NCI-H69 (cell line): ENCODE measurements at regions not wholly inside any gene's neighbourhood (a gene's known extent, or its start where the extent isn't known, plus 50 kb on each side); places are given as distances from the start of the nearest gene placed in this dataset.

ENCODE experiments used
- DNase-seq: peaks from one replicate; lab custom pipeline; 2025; lab: John Stamatoyannopoulos, UW

DNA sequence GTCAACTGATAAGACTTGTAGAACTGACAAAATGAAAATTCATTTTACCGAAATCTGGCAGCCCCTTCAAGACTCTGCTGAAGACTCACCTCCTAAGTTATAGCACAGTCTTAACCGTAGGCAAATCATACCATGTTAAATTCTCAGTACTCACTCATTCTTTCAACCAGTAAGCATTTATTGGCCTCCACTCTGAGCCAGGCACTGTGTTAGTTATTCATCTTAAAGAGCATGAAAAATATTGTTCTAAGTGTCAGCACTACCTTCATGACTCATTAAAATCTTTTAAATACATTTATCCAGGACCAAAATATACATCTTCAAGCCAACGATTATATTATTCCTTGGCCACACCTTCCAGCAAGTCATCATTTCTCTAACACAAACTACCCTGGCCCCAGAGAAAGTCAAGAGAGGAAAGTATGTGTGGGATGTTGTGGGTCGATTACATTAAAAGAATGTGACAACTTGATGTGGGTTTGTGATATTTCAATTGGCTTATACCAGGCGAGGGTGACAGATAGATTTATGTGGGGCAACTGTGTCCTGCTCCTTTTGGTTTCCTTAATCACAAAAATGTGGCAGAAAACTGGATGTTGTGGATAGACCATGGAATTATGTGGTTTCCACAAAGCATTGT lies 55.0 kb downstream of the TMEM30B start:
- DNase-seq: no peak

DNA sequence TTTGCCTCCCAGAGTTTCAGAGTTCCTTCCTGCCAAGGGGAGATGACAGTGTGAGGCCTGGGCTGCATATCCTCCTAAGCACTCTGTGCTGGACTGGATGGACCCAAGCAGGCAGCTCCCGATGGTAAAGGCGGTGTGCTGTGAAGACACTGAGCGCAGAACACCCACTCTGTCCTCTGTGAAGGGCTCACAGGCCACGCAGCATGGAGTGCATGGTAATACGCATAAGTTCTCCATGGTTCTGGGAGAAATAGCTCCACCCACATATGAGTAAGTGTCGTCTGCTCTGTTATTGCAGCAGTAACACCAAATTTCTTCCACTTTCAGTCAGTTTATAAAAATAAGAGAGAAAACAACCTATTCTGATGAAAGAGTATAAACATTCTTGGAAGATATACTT lies 55.8 kb downstream of the TMEM30B start:
- DNase-seq: no peak

DNA sequence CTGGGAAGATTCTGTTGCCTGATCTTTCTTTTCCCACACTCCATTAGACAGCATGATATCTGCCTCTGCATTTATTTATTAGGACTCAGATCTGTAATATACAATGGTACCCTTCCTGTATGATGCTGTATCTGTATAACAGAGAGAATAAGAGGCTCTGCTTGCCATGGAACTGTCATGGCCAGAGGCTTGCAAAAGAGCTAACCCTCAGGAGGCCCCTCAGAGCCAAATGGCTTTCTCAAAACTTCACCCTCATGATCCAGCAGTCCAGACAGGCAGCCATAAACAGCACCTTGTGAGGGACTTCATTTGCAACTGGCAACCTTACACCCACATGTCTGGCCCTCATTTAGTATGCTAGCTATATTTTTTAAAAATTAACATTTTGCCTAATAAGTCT lies 57.6 kb downstream of the TMEM30B start:
- DNase-seq: no peak

DNA sequence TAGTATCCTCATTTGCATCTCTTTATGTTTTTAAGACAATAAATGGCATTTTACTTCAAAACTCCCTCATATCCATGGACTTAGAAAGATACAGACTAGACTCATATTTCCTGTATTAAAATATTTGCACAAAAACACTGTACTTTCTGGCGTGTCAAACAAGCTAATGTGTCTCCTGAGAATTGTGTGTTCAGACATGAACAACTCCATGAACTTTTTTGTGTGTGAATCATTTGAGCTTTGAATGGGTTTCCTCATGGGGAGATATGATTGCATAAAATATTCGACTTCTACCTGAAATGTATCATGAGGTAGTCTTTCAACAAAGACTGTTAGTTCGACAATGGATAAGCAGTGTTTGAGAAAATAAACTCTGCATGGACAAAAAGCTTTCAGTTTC lies 58.8 kb downstream of the TMEM30B start:
- no peak for DNase-seq

DNA sequence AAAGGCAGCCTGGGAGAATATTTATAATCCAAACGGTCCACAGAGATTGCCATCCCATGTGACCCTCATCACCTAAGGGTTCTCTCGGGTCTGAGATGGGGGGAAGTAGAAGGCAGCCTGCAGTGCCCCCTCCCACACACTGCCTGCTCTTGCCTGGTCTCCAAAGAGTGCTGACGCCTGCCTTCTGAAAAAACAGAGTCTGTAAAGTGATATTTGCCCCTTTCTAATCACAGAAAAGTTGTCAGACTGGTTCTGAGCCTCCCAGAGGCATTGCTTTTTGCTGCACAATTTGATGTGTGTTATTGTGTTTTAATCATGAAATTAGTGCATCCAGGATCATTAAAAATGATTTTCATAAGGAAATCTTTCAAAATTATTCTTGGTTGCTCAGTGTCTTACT lies 59.2 kb downstream of the TMEM30B start:
- DNase-seq: no peak

DNA sequence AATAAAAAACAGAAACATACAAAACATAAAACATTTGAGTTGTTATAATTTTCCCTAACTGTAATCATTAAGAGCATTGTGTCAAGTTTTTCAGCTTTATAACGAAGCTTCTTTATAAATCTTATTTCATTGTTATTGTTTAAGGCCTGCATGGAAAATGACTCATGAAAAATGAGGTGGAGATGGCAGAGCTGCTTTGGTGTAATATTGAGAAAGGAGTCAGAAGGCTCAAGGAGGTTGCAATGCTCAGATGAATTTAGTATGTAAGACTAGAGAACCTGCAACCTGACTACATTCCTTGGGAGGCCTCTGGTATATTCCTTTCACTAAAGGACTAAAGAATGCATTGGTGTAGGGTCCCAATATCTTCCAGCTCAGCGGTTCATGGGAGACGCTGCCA lies 61.5 kb downstream of the TMEM30B start:
- no peak for DNase-seq

DNA sequence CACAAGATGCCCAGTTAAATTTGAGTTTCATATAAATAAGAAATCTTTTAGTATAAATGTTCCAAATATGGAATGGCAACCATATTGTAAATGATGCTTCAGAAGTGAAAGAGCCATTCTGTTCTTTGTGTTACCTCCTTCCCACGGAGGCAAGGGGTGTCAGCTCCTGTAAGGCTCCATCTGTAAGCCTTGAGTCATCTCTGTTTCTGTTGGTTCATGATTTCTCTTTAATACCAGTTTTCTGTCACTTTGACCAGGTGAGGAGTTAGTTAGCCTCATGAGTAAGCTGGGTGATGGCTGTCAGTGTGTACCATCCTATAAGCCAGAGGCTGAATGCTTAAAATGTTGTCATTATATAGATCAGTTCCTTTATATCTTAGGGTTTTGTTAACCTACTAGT lies 61.9 kb downstream of the TMEM30B start:
- DNase-seq: no peak

DNA sequence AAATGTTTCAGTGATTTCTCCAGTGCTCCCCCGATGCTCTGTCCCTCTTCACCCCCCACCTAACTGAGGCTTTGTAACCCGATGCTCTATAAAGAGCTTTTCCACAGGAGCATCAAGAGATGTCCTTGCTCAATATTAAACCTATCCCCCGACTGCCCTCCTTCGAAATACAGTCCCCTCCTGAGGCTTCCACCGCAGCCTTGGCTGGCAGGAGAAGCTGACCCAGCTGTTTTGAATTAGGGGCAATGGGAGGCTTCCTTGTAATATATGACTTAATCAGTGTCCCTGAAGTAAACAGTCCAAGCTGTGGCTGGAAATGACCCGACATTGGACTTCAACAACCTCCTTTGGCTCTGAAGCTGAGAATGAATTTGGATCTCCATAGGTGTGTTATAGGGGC lies 62.4 kb downstream of the TMEM30B start:
- DNase-seq: peak; percentile 29

DNA sequence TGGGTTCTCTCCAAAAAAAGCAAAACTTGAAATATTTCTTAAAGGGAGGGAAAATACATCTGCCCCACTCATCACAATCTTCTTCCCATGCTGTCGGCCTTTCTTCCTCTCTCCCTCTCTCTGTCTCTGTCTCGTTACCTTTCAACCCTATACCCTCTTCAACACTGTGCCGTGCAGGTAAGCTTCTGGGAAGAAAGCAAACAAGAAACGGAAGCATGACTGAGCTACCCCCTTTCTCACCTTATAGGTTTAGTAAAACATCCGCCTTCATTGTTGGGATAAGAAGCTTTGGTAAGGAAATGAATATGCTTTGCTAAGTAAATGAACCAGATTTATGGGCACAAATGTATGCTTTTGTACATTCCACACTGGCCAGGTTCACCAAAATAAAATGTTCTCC lies 63.0 kb downstream of the TMEM30B start:
- peak; percentile 18 for DNase-seq

DNA sequence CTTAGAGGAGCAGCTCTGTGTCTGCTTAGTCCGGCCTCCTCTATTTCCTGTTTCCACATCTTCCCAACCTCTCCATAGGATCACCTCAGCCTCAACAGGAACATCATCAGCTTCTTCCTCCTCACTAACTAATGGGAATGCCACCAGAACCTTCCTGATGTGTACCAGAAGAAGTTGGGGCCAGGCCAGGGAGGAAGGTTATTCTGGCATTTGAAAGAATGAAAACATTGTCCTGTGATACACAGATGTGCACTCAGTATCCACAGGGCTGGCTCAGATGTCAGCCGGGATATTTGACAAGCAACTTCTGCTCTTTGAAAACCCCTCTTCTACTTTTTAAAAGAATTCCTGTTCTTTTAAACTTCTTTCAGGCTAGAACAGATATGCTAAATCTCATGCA lies 63.6 kb downstream of the TMEM30B start:
- DNase-seq: no peak

DNA sequence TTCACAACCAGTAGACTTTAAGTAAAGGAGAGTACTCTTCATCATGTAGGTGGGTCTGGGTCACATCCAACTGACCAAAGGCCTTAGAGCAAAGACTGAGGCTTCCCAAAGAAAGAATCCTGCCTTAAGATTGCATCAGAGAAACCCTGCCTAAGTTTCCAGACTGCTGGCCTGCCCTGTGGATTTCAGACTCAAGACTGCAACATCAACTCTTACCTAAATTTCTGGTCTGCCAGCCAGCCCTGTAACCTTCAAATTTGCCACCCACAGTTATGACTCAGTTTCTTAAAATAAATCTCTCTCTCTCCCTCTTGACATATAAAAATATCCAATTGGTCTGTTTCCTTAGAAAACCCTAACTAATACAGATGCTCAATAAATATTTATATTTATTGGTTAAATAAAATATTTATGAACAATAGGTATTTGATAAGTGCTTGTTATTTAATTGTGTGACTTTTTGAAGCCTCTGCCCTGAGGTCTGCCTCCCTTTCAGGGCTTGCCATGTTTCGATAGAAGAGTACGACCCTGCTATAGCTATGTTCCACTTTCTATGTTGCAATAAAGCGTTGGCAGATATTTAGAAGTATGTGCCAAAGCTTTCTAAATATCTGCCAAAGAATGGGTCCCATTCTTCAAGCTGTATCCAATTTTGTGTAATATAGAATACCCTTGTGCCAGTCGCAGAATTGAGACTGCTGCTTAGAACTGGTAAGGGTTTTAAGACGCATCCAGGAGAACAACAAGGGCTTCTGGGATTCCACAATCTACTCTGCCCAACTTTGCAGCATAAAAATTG lies 65.7 kb downstream of the TMEM30B start:
- no peak for DNase-seq

DNA sequence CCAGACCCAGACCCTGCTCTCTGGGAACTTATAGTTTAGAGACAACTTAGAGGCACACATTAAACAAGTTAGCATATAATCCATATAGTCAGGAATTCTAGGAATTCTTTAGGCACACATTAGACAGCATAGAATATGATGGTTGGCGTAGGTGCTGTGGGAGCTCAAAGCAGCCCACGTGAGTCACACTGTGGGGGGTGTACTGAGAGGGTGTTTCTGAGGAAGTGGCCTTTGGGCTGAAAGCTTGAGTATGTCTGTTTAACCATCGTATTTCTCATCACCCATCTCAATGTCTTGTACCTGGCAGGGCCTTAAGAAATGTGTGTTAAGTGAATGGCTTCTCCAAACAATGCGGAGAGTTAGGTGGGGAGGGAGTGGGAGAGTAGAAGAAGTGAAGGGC lies 67.2 kb downstream of the TMEM30B start:
- DNase-seq: no peak

DNA sequence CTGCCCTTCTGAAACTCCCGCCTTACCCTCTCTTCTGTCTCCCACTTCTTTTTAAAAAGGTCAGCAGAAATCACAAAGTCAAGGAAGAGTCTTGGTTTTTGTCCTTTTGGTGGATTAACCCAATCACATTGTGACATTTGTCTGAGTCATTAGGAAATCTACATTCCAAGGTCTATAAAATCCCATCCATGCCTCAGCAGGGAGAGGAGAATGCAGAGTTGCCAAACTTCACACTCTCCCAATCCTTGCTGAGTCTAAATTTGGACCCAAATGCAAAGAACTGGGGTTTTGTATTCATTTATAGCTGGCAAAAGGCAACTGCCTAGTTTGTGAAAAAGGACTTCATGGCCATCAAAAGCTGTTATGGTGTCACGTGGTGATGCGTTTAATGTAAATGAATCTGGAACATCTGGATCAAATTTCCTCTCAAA lies 67.9 kb downstream of the TMEM30B start:
- peak; percentile 21 for DNase-seq

DNA sequence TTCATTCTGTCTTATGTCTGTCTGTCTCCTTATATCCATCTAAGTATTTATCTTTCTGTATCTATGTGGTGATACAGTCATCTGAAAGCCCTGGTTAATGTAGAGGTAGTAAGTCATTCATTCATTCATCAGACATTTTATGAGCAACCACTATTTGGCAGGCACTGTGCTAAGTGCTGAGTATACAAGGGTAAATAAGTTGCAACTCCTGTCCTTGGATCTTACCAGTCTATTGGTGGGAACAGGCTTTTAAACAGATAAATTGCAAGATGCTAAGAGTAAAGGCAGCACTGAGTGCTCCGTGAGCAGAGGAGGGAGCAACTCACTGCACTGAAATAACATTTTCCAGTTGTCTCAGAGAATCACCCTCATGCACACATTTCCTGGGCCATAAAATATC lies 68.6 kb downstream of the TMEM30B start:
- no peak for DNase-seq

DNA sequence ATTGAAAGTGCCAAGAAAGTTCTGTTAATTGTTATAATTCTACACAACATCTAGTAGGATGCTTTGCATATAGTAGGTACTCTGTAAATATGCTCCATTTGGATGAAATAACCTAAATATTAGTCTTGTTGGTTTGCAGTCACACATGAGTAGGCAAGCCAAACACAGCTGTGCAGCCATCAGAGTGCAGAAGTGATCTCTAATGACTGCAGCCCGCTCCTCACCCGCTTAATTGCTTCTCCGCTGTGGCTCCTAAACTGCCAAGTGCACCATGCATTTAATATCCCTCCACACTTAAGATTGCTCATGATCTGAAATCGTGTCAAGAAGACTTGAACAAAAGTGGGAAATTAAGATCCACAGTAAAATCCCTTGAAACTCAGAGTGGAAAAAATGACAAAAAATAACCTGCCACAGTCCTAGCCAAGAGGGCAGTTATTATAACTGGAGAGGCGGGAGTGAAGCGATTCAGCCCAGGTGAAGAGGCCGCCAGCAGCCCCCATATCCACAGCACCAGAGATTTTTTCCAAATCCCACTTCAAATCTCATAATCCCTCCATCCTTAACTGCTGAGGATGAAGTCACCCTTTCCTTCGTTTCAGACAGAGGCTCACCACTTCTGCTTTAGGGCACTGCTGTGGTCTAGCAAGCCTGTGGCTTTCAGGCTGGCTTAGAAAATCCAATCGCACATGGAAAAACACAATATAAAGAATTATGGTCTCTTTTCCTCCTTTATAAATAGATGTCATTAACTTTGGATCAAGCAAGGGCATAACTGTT lies 69.5 kb downstream of the TMEM30B start:
- DNase-seq: peak; percentile 97

DNA sequence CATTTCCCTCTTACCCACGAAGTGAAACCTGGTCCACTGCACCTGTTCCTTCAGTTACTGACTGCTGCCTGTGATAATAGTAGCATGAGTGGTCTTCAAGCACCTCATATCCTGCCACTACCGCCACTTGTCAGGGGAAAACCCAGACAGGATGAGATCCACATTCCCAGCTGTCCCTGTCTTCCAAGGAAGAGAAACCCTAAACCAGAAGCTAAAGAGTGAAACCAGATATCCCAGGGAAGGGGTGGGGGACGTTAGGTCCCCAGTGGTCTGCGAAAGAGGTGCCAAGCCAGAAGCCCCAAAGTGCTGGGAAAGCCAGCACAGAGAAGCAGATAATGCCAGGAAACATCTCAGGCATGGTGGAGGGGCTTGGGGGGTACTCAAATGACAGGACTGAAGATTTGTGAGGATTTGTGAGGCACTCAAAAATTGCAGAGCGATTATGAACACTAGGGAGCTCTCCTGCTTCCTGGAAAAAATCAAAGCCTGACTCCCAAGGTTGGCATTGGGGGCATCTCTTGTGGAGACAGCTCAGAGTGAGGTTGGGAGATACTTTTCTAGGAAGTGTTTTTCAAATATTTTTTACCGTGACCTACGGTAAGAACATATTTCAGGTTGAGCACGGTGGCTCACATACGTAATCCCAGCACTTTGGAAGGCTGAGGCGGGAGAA lies 77.9 kb downstream of the TMEM30B start:
- peak; percentile 70 for DNase-seq

DNA sequence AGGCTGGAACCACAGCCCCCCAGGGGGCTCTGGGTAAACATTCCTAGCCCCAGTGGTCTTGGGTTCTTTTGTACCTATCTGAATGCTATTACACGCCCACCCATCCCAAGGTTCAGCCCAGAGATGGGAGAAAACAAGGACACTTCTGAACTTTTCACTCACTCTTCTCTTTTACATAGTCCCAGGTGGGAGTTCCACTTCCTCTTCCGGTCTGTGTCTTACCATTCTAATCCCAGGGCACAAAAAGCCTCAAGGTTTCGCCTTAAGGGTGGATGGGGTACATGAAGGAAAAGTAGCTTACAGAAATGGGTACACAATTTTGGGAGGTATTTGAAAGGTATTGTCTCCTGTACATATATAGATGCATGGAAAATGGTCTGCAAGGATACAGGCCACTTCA lies 79.0 kb downstream of the TMEM30B start:
- DNase-seq: no peak

DNA sequence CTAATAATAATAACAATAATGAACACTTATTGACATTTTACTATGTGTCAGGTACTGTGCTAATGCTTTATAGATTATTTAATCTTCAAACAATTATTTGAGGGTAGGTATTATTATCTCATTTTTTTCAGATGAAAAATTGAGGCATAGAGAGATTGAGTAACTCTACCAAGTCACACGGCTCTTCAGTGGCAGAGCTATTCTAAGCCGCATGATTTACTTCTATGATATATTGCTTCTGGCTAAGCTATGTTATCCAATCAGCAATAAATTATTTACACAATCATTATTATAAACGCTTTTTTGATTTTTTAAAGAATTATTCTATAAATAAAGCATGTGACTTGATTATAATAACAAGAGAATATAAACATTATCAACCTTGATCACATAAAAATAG lies 80.0 kb downstream of the TMEM30B start:
- DNase-seq: no peak

DNA sequence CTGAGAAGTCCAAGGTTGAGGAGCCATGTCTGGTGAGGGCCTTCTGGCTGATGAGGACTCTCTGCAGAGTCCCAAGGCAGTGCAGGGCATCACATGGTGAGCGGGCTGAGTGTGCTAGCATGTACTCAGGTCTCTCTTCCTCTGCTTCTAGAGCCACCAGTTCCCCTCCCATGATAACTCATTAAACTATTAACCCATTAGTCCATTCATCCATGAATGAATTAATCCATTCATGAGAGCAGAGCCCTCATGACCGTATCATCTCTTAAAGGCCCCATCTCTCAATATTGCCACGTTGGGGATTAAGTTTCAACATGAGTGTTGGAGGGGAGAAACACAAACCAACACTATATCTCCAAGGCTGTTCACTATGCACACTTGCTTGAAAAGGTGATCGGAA lies 83.7 kb downstream of the TMEM30B start:
- DNase-seq: peak; percentile 54

DNA sequence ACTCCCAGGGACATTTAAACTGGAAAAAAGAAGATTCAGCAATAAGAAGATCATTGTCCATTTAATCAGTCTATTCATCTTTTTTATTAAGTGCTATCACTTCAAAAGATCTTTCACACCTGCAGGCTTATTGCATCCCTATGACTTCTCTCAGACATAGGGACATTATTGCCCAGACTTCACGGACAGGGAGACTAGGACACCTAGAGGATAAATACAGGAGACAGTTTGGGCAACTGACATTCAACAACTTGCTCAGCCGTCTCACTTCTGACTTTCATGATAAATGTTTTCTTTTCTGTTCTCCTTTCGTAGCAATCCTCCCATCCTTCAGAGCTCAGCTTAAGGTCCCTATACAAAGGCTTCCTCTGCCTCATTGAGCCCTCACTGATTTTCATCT lies 84.3 kb downstream of the TMEM30B start:
- DNase-seq: peak; percentile 34

DNA sequence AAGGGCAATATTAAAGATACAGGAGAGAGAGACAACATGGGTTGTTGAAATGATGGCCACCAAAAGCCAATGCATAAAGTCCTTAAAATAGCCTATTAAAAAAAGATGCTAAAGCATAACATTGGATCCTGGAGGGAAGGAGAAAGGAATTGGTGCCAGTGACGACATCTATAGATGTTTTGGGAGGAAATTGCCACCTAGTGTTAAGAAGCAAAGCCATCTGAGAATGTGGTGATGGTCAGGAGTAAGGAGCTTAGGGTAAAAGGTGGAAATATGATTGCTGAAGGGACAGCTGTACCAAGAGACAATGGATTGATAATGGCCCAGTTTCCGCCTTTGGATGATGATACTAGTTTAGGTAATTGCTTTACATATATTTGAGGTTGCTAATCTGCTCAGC lies 85.1 kb downstream of the TMEM30B start:
- no peak for DNase-seq

DNA sequence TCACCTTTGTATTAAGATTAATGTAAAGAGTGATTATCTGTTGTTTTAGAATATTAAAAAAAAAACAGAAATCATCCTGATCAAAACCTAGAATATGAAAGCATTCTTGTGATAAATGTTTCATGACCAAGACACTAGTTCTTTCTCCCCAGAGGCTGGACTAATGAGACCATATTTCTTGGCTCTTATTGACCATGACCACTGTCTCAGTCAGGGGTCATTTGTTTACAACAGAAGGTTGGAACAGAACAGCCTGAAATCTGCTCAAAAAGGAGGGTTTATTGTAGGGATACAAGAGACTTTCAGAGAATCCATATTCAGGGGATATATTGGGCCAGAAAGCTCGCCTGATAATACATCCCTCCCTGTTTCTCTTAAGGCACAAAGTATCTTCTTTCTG lies 87.7 kb downstream of the TMEM30B start:
- DNase-seq: peak; percentile 95

DNA sequence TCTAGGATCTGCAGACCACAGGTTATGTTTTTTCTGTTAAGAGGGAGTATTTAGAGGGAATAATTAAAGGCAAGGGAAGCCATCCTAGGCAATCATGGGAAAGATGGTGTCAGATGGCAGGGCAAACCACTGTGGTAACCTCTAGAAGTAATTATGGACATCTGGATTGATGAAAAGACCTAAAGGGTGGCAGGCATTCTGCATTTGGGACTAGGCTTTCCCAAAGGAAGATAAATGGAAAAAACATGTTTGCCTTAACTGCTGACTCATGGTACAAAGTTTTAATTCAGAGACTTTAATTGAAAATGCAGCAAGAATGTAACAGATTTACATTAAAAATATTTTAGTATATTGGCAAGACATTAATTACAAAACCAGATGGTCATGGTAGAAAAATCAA lies 88.1 kb downstream of the TMEM30B start:
- peak; percentile 89 for DNase-seq
